GM19455 (cell line): ENCODE measurements at regions not wholly inside any gene's neighbourhood (a gene's known extent, or its start where the extent isn't known, plus 50 kb on each side); places are given as distances from the start of the nearest gene placed in this dataset.
"Not testable (repeated sequence)": the region's sequence is repeated elsewhere in the genome, so short reads cannot be mapped to it uniquely, and the experiment has no call there.

Experiments
- ATAC-seq: cut with Tn5 transposase; IDR thresholded peaks from one replicate; pipeline ENCODE4 v1.9.1; 2021; ENCODE audit not compliant: unreplicated experiment

DNA sequence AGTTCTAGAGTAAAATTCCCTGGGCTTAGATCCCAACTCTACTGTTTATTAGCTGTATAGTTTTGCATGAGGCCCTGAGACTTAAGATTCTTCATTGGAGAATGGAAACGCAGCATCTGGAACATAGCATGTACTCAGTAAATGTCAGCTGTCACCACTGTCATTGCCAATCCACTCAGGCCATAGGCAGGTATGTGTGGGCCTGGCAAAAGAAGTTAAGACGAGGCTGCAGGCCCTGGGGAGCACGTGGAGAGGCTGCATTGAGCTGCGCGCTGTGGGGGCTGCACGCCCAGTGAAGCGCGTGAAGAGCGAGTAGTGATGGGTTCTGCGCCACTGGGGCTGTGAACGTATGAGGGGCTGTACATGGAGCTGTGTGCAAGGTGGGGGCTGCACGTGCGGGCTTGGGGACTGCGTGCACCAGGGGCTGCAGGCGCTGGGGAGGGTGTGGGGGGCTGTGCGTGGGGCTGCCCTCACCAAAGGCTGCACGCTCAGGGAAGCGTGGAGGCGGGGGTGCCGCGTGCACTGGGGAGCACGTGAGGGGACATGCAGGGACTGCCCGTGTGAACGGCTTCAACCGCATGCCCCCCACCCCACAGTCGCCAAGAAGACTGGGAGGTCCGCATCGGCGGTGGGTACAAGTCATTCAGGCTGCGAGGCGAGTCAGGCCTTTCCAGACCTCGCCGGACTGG, 85.5 kb downstream of the PRR15 start:
- no peak for ATAC-seq

- no peak for ATAC-seq
Measured at GRCh38 chr7:29649876-29650275, 86.2 kb downstream of the PRR15 start.

- no peak for ATAC-seq
Measured at GRCh38 chr7:29651477-29651876, 87.8 kb downstream of the PRR15 start.

DNA sequence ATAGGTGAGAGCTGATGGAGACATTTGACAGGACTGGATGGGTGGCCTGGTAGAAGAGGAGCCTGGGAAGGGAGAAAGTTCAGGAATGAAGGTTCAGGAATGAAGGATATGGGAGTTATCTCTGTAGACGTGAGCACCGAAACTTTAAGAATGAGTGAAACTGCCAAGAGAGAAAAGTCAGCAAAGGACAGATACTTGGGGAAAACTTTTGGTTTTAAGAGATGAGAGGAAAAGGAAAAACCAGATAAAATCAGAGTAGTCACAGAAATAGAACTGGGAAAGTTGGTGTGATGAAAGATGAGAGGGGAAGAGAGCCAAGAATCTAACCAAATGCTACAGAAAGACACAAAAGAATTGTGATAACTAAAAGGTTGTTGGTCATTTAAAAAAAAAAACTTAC, 88.9 kb downstream of the PRR15 start:
- ATAC-seq: no peak

- ATAC-seq: not testable (repeated sequence)
Measured at GRCh38 chr7:29654340-29654739, 90.7 kb downstream of the PRR15 start.

DNA sequence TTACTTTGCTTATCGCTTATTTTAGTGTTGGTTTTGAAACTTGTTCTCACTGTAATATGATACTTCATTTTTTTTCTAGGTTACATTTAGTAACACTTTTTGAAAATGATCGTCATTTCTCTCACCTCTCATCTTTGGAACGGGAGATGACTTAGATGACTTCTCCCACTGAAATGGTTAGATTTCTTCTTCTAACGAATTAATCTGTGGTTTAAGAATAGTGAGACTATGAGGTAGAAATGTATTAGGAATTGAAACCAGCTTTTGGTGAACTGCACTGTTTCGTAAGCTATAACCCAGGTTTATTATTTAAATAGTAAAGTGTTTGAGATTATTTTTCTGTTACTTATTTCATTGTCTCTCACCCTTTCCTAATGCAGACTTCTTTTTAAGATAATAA, 93.7 kb downstream of the PRR15 start:
- no peak for ATAC-seq

- no peak for ATAC-seq
Measured at GRCh38 chr7:29657856-29658255, 94.2 kb downstream of the PRR15 start.

DNA sequence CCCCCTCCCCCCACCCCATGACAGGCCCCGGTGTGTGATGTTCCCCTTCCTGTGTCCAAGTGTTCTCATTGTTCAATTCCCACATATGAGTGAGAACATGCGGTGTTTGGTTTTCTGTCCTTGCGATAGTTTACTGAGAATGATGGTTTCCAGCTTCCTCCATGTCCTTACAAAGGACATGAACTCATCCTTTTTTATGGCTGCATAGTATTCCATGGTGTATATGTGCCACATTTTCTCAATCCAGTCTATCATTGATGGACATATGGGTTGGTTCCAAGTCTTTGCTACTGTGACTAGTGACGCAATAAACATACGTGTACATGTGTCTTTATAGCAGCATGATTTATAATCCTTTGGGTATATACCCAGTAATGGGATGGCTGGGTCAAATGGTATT, 95.6 kb downstream of the PRR15 start:
- not testable (repeated sequence) for ATAC-seq

DNA sequence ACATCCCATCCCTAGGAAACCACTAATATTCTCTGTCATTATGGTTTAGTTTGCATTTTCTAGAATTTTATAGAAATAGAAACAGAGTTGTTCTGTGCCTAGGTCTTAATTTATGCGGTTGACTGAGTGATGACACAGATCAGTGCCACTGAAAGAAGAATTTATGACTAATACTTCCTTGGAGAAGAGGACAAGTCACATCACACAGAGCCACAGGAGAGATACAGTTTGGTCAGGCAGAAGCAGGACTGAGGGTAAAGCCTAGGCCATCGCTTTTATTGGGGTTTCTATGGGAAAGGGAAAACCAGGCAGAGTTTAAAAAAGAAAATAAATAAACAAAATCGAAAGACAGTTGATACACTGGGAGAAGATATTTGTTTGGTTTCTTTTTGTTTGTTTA, 99.3 kb downstream of the PRR15 start:
- ATAC-seq: not testable (repeated sequence)

- not testable (repeated sequence) for ATAC-seq
Measured at GRCh38 chr7:29664999-29665398, 101.4 kb downstream of the PRR15 start.

DNA sequence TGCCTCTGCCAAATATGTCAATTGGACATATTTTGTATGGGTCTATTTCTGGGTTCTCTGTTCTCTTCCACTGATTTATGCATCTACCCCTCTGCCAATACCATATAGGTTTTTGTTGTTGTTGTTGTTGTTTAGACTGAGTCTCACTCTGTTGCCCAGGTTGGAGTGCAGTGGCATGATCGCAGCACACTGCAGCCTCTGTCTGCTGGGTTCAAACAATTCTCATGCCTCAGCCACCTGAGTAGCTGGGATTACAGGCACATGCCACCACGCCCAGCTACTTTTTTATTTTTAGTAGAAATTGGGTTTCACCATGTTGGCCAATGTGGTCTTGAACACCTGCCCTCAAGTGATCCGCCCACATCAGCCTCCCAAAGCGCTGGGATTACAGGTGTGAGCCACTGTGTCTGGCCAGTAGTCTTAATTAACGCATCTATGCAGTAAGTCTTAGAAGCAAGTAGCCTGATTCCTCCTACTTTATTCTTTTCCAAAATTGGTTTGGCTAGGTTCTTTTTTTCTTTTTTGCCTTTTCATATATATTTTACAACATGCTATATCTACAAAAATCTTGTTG, 103.5 kb downstream of the PRR15 start:
- not testable (repeated sequence) for ATAC-seq

- ATAC-seq: not testable (repeated sequence)
Measured at GRCh38 chr7:29671286-29671685, 107.7 kb downstream of the PRR15 start.

DNA sequence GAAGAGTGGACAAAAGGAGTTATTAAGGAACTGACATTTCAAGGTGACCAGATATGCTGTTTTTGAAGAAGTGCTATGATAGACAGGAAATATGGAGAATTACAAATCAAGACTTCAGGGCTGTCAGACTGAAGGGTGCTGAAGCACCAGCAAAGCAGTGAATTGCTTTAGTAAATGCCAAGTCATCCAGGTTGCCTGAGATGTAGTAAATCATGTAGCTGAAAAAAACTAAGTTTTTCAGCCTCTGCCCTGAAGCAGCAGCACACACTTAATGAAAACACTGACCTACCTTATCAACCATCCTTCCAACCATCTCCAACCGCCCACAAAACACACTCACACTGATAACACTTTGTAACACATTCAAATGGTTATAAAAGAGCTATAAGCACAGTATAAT, 110.0 kb downstream of the PRR15 start:
- not testable (repeated sequence) for ATAC-seq

GRCh38 chr7:29674626-29675025, 111.0 kb downstream of the PRR15 start:
- ATAC-seq: not testable (repeated sequence)

GRCh38 chr7:29677254-29677653, 113.6 kb downstream of the PRR15 start:
- not testable (repeated sequence) for ATAC-seq

GRCh38 chr7:29679963-29680362, 116.3 kb downstream of the PRR15 start:
- not testable (repeated sequence) for ATAC-seq

DNA sequence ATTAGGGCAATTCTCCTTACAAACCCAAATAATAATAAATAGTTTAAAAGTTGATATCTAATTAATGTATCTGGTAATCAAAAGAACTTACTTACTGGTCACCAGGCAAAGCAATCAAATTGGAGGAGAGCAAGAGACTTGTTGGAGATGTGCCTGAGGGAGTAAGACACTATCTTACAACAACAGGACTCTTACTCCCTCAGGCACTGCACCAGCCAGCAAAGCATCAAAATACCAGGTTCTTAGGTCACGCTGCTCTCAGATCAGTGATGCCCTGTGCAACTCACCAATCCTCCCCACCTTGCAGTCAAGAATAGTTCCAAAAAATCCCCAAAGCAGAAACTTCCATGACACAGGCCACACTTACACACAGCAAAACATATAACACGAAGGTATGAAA, 117.0 kb downstream of the PRR15 start:
- not testable (repeated sequence) for ATAC-seq

DNA sequence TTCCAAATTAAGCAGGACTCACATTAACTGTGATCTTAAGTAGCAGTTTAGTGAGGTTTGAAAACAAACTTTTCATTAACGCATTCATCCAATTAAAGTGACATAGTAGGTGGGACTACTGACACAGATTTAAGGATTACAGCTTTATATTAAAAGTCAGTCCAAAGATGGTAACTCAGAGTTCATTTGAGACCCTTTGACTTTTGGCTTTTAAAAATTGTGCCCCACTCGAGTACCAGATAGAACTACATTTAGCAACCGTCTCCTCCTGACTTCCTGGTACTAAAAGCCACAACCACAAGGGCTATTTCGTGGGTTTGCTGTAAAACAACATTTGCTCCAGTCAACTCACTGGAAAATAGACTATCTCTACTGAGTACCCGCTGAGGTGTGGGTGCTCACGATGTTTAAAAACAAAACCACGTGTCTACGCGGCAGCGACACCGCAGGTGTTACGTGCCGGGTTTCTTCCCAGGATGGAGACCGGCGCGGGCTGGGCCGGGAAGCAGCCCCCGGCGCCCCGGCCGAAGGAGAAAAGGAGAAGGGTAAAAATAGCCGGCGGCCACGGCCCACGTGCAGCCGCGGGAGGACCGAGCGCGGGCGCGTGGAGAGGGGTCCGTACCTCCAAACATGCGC, 120.6 kb downstream of the PRR15 start:
- peak; percentile 28 for ATAC-seq

GRCh38 chr7:29684787-29685650, 121.3 kb upstream of the WIPF3 start:
- ATAC-seq: peak; percentile 78

GRCh38 chr7:29685651-29686271, 120.5 kb upstream of the WIPF3 start:
- ATAC-seq: not testable (repeated sequence)

DNA sequence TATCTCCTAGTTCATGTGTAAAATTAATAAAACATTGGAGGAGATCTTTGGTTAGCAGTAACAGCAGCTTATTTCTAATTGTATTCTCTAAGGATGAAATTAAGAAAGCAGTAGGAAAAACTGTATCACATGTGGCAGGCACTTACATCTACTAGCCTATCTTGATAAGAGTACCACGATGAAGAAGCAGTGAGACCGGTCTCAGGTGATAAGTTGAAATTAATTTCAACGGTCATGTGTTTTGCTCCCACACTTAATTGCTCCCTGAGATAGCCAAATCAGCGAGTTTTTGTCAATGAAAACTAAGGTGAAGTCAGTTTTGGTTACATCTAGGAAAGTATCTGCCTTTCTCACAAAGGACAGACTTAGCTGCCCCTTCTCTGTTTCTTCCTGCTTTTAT, 115.8 kb upstream of the WIPF3 start:
- not testable (repeated sequence) for ATAC-seq
